Trophoblast cell (in vitro differentiated cells and primary cell): ENCODE measurements at regions not wholly inside any gene's neighbourhood (a gene's known extent, or its start where the extent isn't known, plus 50 kb on each side); places are given as distances from the start of the nearest gene placed in this dataset.

Source experiments
- DNase-seq, 2 donors: peaks; one replicate each; pipeline ENCODE4 v3.0.0-alpha.2; 2016
- H2AFZ ChIP-seq: 2 replicates; pipeline ENCODE4 v1.6.1; 2013; ENCODE audit warnings: low read length, moderate library complexity, mild to moderate bottlenecking; ENCODE audit not compliant: insufficient read depth, poor library complexity
- H2AK5ac ChIP-seq: 2 replicates; pipeline ENCODE4 v1.6.1; 2013; ENCODE audit warnings: mild to moderate bottlenecking, low read length
- H2BK120ac ChIP-seq: 2 replicates; pipeline ENCODE4 v1.6.1; 2013; ENCODE audit warnings: low read length, mild to moderate bottlenecking, moderate library complexity; ENCODE audit not compliant: insufficient read depth, poor library complexity
- H2BK12ac ChIP-seq: 2 replicates; pipeline ENCODE4 v1.6.1; 2013; ENCODE audit warnings: mild to moderate bottlenecking, low read length, moderate library complexity
- H2BK5ac ChIP-seq: 2 replicates; pipeline ENCODE4 v1.6.1; 2013; ENCODE audit warnings: low read length, low read depth, moderate library complexity, mild to moderate bottlenecking; ENCODE audit not compliant: poor library complexity
- H3K14ac ChIP-seq: 2 replicates; pipeline ENCODE4 v1.6.1; 2013; ENCODE audit warnings: mild to moderate bottlenecking, low read length
- H3K18ac ChIP-seq: 2 replicates; pipeline ENCODE4 v1.6.1; 2013; ENCODE audit warnings: mild to moderate bottlenecking, low read length
- H3K23ac ChIP-seq: 2 replicates; pipeline ENCODE4 v1.6.1; 2013; ENCODE audit warnings: low read length
- H3K27ac ChIP-seq: 2 replicates; pipeline ENCODE4 v1.5.1; 2013; ENCODE audit warnings: low read depth, mild to moderate bottlenecking, inconsistent platforms, low read length, moderate library complexity
- H3K27me3 ChIP-seq: 2 replicates; pipeline ENCODE4 v1.6.1; 2013; ENCODE audit warnings: inconsistent platforms, mild to moderate bottlenecking, low read length, moderate library complexity; ENCODE audit not compliant: insufficient read depth
- H3K36me3 ChIP-seq, 2 experiments: 1 replicate in 1 of 2; 2 replicates in 1 of 2; pipeline ENCODE4 v1.6.1; 2013; ENCODE audit warnings: low read length in 2 of 2, mild to moderate bottlenecking in 2 of 2, moderate library complexity in 1 of 2; ENCODE audit not compliant: insufficient read depth in 2 of 2, control insufficient read depth in 1 of 2
- H3K4ac ChIP-seq: 2 replicates; pipeline ENCODE4 v1.6.1; 2013; ENCODE audit warnings: low read depth, mild to moderate bottlenecking, low read length, moderate library complexity
- H3K4me1 ChIP-seq, 2 experiments: 1 replicate in 1 of 2; 2 replicates in 1 of 2; pipeline ENCODE4 v1.6.1; 2013; ENCODE audit warnings: low read length in 2 of 2, mild to moderate bottlenecking in 2 of 2, moderate library complexity in 1 of 2; ENCODE audit not compliant: insufficient read depth in 2 of 2, control insufficient read depth in 1 of 2
- H3K4me2 ChIP-seq: 2 replicates; pipeline ENCODE4 v1.6.1; 2013; ENCODE audit warnings: inconsistent platforms, mild to moderate bottlenecking, low read length, moderate library complexity
- H3K4me3 ChIP-seq: 2 replicates; pipeline ENCODE4 v1.5.1; 2013; ENCODE audit warnings: mild to moderate bottlenecking, low read depth, low read length, inconsistent platforms
- H3K79me1 ChIP-seq: one replicate; pipeline ENCODE4 v1.6.1; 2013; ENCODE audit warnings: low read length
- H3K79me2 ChIP-seq: 2 replicates; pipeline ENCODE4 v1.6.1; 2013; ENCODE audit warnings: low read length, mild to moderate bottlenecking; ENCODE audit not compliant: control insufficient read depth, insufficient read depth, poor library complexity
- H3K9ac ChIP-seq: 2 replicates; pipeline ENCODE4 v1.6.1; 2013; ENCODE audit warnings: mild to moderate bottlenecking, low read length
- H3K9me3 ChIP-seq: 2 replicates; pipeline ENCODE4 v1.6.1; 2013; ENCODE audit warnings: low read depth, mild to moderate bottlenecking, control low read depth, inconsistent platforms, low read length; ENCODE audit not compliant: insufficient read depth
- H4K12ac ChIP-seq: 2 replicates; pipeline ENCODE4 v1.6.1; 2013; ENCODE audit warnings: low read depth, mild to moderate bottlenecking, low read length, moderate library complexity
- H4K8ac ChIP-seq: 2 replicates; pipeline ENCODE4 v1.6.1; 2013; ENCODE audit warnings: low read depth, mild to moderate bottlenecking, low read length, moderate library complexity
- H4K91ac ChIP-seq: one replicate; pipeline ENCODE4 v1.6.1; 2013; ENCODE audit warnings: low read depth, mild to moderate bottlenecking, low read length, moderate library complexity
- WGBS: extraction: QIAGEN DNeasy Blood & Tissue Kit; methylation state at CpG from one replicate; pipeline ENCODE4 v1.1.7; 2013; ENCODE audit warnings: missing lambda C conversion rate; ENCODE audit not compliant: insufficient read length, insufficient coverage; ENCODE audit errors: extremely low coverage; 5-methylcytosine and 5-hydroxymethylcytosine counted together

DNA sequence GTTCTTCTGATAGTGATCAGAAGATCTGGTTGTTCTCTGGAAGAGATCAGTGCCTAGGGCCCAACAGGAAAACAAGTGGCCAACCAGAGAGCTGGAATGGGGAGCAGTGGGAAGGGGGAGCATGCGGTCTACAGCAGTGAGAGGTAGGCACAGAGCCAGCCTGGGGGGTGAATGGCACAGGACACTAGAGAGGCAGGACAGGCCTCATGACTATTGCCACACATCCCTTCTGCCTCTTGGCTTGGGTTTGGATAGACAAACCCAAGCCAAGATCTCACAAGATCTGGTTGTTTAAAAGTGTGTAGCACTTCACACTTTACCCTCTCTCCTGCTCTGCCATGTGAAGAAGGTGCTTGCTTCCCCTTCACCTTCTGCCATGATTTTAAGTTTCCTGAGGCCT is 224.4 kb downstream of the ARHGAP12 start:
- no peak overlapping the region for H2AFZ ChIP-seq
- H2BK120ac ChIP-seq: no peak overlapping the region
- no peak overlapping the region for H4K12ac ChIP-seq
- no peak overlapping the region for H3K23ac ChIP-seq
- no peak overlapping the region for H3K4me3 ChIP-seq
- H3K4ac ChIP-seq: no peak overlapping the region
- no peaks in the 10 kb centered on the region for H3K79me2 ChIP-seq
- peaks cover 12% of the 10 kb centered on the region for H3K79me1 ChIP-seq
- H3K18ac ChIP-seq: no peak overlapping the region
- no peak overlapping the region for H4K91ac ChIP-seq
- peaks cover 16 to 20% of the 10 kb centered on the region in 2 experiments for H3K4me1 ChIP-seq
- no peaks in the 10 kb centered on the region for H3K36me3 ChIP-seq
- no peak overlapping the region for H2BK5ac ChIP-seq
- no peaks in the 10 kb centered on the region for H3K27me3 ChIP-seq
- no peak overlapping the region for H3K27ac ChIP-seq
- peaks cover 9% of the 10 kb centered on the region for H3K9me3 ChIP-seq
- H3K9ac ChIP-seq: no peak overlapping the region
- no peak overlapping the region for H3K4me2 ChIP-seq
- no peak overlapping the region for H2BK12ac ChIP-seq
- H2AK5ac ChIP-seq: no peak overlapping the region
- no peak overlapping the region for H3K14ac ChIP-seq
- no CpG with 5 or more reads among the region's 1 CpG for WGBS
- no peak for DNase-seq
- H4K8ac ChIP-seq: no peak overlapping the region

DNA sequence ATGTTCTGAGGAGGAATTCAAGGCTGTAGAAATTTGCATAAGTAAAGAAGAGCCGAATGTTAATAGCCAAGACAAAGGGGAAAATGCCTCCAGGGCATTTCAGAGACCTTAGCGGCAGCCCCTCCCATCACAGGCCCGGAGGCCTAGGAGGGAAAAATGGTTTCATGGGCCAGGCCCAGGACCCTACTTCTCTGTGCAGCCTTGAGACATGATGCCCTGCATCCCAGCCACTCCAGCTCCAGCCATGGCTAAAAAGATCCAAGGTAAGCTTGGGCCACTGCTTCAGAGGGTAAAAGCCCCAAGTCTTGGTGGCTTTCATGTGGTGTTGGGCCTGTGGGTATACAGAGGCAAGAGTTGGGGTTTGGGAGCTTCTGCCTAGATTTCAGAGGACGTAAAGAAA is 225.7 kb downstream of the ARHGAP12 start:
- H2AK5ac ChIP-seq: no peak overlapping the region
- H3K4ac ChIP-seq: no peak overlapping the region
- H3K79me2 ChIP-seq: no peaks in the 10 kb centered on the region
- H4K8ac ChIP-seq: no peak overlapping the region
- H3K9ac ChIP-seq: no peak overlapping the region
- H3K36me3 ChIP-seq: no peaks in the 10 kb centered on the region
- H3K23ac ChIP-seq: no peak overlapping the region
- peaks cover 10 to 11% of the 10 kb centered on the region in 2 experiments for H3K4me1 ChIP-seq
- H2BK120ac ChIP-seq: no peak overlapping the region
- H3K18ac ChIP-seq: no peak overlapping the region
- peaks cover 7% of the 10 kb centered on the region for H3K79me1 ChIP-seq
- H3K4me2 ChIP-seq: no peak overlapping the region
- H2AFZ ChIP-seq: no peak overlapping the region
- no peak overlapping the region for H3K14ac ChIP-seq
- no peak overlapping the region for H2BK5ac ChIP-seq
- no CpG with 5 or more reads among the region's 4 CpGs for WGBS
- no peak for DNase-seq
- no peak overlapping the region for H4K12ac ChIP-seq
- H3K27me3 ChIP-seq: no peaks in the 10 kb centered on the region
- peaks cover 9% of the 10 kb centered on the region for H3K9me3 ChIP-seq
- no peak overlapping the region for H2BK12ac ChIP-seq
- no peak overlapping the region for H3K4me3 ChIP-seq
- no peak overlapping the region for H4K91ac ChIP-seq
- H3K27ac ChIP-seq: no peak overlapping the region

DNA sequence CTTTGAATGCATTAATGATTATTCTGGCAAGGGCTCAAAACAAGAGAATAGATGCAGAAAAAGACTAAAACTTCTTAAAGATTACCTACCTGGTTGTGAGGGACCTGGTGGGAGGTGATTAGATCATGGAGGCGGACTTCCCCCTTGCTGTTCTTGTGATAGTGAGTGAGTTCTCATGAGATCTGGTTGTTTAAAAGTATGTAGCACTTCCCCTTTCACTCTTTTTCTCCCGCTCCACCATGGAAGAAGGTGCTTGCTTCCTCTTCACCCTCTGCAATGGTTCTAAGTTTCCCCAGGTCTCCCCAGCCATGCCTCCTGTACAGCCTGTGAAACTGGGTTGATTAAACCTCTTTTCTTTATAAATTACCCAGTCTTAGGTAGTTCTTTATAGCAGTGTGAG is 226.6 kb downstream of the ARHGAP12 start:
- no peak overlapping the region for H3K27ac ChIP-seq
- peaks cover 2% of the 10 kb centered on the region for H3K79me1 ChIP-seq
- no peak overlapping the region for H3K9ac ChIP-seq
- H3K9me3 ChIP-seq: peaks cover 9% of the 10 kb centered on the region
- H3K27me3 ChIP-seq: no peaks in the 10 kb centered on the region
- H2AK5ac ChIP-seq: no peak overlapping the region
- H4K8ac ChIP-seq: no peak overlapping the region
- H3K36me3 ChIP-seq: no peaks in the 10 kb centered on the region
- H2BK5ac ChIP-seq: no peak overlapping the region
- H3K4me2 ChIP-seq: no peak overlapping the region
- no peak overlapping the region for H2AFZ ChIP-seq
- H4K12ac ChIP-seq: no peak overlapping the region
- no peak overlapping the region for H3K14ac ChIP-seq
- peaks cover 4 to 8% of the 10 kb centered on the region in 2 experiments for H3K4me1 ChIP-seq
- no peaks in the 10 kb centered on the region for H3K79me2 ChIP-seq
- WGBS: no CpG with 5 or more reads among the region's 2 CpGs
- no peak overlapping the region for H3K4me3 ChIP-seq
- H3K18ac ChIP-seq: no peak overlapping the region
- no peak overlapping the region for H2BK12ac ChIP-seq
- no peak overlapping the region for H2BK120ac ChIP-seq
- no peak for DNase-seq
- no peak overlapping the region for H3K4ac ChIP-seq
- H3K23ac ChIP-seq: no peak overlapping the region
- H4K91ac ChIP-seq: no peak overlapping the region

DNA sequence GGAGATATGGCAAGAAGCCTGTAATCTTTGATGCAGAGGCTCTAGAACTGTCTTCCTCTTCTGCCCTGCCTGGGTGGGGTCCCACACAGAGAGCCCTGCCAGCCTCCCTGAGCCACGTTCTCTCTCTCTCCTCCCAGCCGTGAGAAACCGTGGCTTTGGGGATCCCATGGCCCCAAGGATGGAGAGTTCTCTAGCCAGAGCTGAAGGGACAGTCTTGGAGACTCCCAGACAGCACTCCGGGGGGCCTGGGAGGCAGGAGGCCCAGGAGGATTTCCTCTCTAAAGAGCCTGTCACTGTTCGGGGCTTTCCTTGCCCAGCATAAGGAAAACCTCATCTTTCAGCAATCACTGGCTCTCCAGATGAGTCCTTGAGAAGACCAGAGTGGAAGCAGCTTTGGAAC is 227.1 kb downstream of the ARHGAP12 start:
- H2BK120ac ChIP-seq: no peak overlapping the region
- H3K36me3 ChIP-seq: no peaks in the 10 kb centered on the region
- H2BK5ac ChIP-seq: no peak overlapping the region
- no peak overlapping the region for H4K91ac ChIP-seq
- H4K8ac ChIP-seq: no peak overlapping the region
- no peaks in the 10 kb centered on the region for H3K27me3 ChIP-seq
- no peak for DNase-seq
- no peak overlapping the region for H3K9ac ChIP-seq
- H2BK12ac ChIP-seq: no peak overlapping the region
- H3K4ac ChIP-seq: no peak overlapping the region
- H2AK5ac ChIP-seq: no peak overlapping the region
- H2AFZ ChIP-seq: no peak overlapping the region
- H4K12ac ChIP-seq: no peak overlapping the region
- H3K27ac ChIP-seq: no peak overlapping the region
- H3K4me3 ChIP-seq: no peak overlapping the region
- H3K4me2 ChIP-seq: no peak overlapping the region
- no CpG with 5 or more reads among the region's 5 CpGs for WGBS
- H3K9me3 ChIP-seq: peaks cover 9% of the 10 kb centered on the region
- no peak overlapping the region for H3K23ac ChIP-seq
- no peak overlapping the region for H3K14ac ChIP-seq
- no peaks in the 10 kb centered on the region for H3K79me2 ChIP-seq
- H3K4me1 ChIP-seq: peaks cover 0 to 4% of the 10 kb centered on the region in 2 experiments
- H3K18ac ChIP-seq: no peak overlapping the region
- H3K79me1 ChIP-seq: no peaks in the 10 kb centered on the region
